WTC11 (cell line): ENCODE measurements at regions not wholly inside any gene's neighbourhood (a gene's known extent, or its start where the extent isn't known, plus 50 kb on each side); places are given as distances from the start of the nearest gene placed in this dataset.

Experiments used
- ATAC-seq: fragments of 200-7000 bp; cut with Tn5 transposase; 2 replicates; pipeline ENCODE4 v1.10.0; 2021; ENCODE audit warnings: mild to moderate bottlenecking, moderate library complexity
- CTCF ChIA-PET: fragments of 300-600 bp; sonication (Branson Sonifier 250); formaldehyde crosslinking; loops from one replicate; lab custom pipeline; 2021; ENCODE audit warnings: antibody characterized with exemption; lab: Charles Lee
- POLR2A ChIA-PET: fragments of 350-600 bp; sonication (Branson Sonifier 250); formaldehyde crosslinking; loops from one replicate; lab custom pipeline; 2021; ENCODE audit warnings: antibody characterized with exemption; lab: Charles Lee
- DNase-seq: peaks from one replicate; pipeline ENCODE4 v3.0.0; 2021; ENCODE audit warnings: low spot score
- H3K27ac Mint-ChIP-seq: 2 replicates; pipeline ENCODE4 v1.8.0; 2021; ENCODE audit warnings: mixed read lengths
- H3K27me3 Mint-ChIP-seq: 2 replicates; pipeline ENCODE4 v1.8.0; 2021; ENCODE audit warnings: low read depth, mild to moderate bottlenecking, moderate library complexity, mixed read lengths
- H3K36me3 Mint-ChIP-seq: 2 replicates; pipeline ENCODE4 v1.8.0; 2021; ENCODE audit warnings: mixed read lengths
- H3K4me1 Mint-ChIP-seq: 2 replicates; pipeline ENCODE4 v1.8.0; 2022; ENCODE audit warnings: mixed read lengths
- H3K4me3 Mint-ChIP-seq: 2 replicates; pipeline ENCODE4 v1.8.0; 2021; ENCODE audit warnings: mild to moderate bottlenecking, moderate library complexity, mixed read lengths
- H3K9me3 Mint-ChIP-seq: 2 replicates; pipeline ENCODE4 v1.8.0; 2021; ENCODE audit warnings: mixed read lengths
- ESRRA ChIP-seq: sonication (generic); formaldehyde crosslinking; IDR thresholded peaks from 2 replicates; pipeline ENCODE4 v1.8.1; 2022; ENCODE audit warnings: mild to moderate bottlenecking, missing genetic modification reagents, borderline replicate concordance
- IRF2 ChIP-seq: sonication (generic); formaldehyde crosslinking; IDR thresholded peaks from 2 replicates; pipeline ENCODE4 v1.8.0; 2022; ENCODE audit warnings: low read depth, missing genetic modification reagents, borderline replicate concordance
- NR1H2 ChIP-seq: sonication (generic); formaldehyde crosslinking; IDR thresholded peaks from 2 replicates; pipeline ENCODE4 v1.9.0; 2021; ENCODE audit warnings: mild to moderate bottlenecking, moderate library complexity, missing genetic modification reagents
- SMAD4 ChIP-seq: sonication (generic); formaldehyde crosslinking; IDR thresholded peaks from 2 replicates; pipeline ENCODE4 v1.8.0; 2022; ENCODE audit warnings: mild to moderate bottlenecking, missing genetic modification reagents
- TP53 ChIP-seq: sonication (generic); formaldehyde crosslinking; IDR thresholded peaks from 2 replicates; pipeline ENCODE4 v1.8.1; 2023; ENCODE audit warnings: mild to moderate bottlenecking, missing genetic modification reagents
- ZNF317 ChIP-seq: sonication (generic); formaldehyde crosslinking; IDR thresholded peaks from 2 replicates; pipeline ENCODE4 v1.8.1; 2023; ENCODE audit warnings: low read depth, mild to moderate bottlenecking, moderate library complexity, missing genetic modification reagents, borderline replicate concordance
- TF ChIP-seq, protein P1 (sequence below): sonication (generic); formaldehyde crosslinking; IDR thresholded peaks from 2 replicates; pipeline ENCODE4 v1.8.1; 2023; ENCODE audit warnings: mild to moderate bottlenecking, missing genetic modification reagents, borderline replicate concordance
- TF ChIP-seq, protein P2 (sequence below): sonication (generic); formaldehyde crosslinking; IDR thresholded peaks from 2 replicates; pipeline ENCODE4 v1.8.0; 2022; ENCODE audit warnings: mild to moderate bottlenecking, missing genetic modification reagents
- TF ChIP-seq, protein P3 (sequence below): sonication (generic); formaldehyde crosslinking; IDR thresholded peaks from 2 replicates; pipeline ENCODE4 v1.8.0; 2023; ENCODE audit warnings: missing genetic modification reagents, mild to moderate bottlenecking, borderline replicate concordance
- TF ChIP-seq, protein P4 (sequence below): fragments of 250-450 bp; sonication (Bioruptor Pico); IDR thresholded peaks from 2 replicates; pipeline ENCODE4 v1.9.0; 2021; ENCODE audit warnings: mild to moderate bottlenecking
- TF ChIP-seq, protein P5 (sequence below): sonication (generic); formaldehyde crosslinking; conservative IDR thresholded peaks from 2 replicates; pipeline ENCODE4 v1.8.1; 2023; ENCODE audit warnings: mild to moderate bottlenecking, low read depth, missing genetic modification reagents, moderate library complexity
- TF ChIP-seq, protein P6 (sequence below): sonication (generic); formaldehyde crosslinking; IDR thresholded peaks from 2 replicates; pipeline ENCODE4 v1.8.1; 2023; ENCODE audit warnings: mild to moderate bottlenecking, missing genetic modification reagents, moderate library complexity
- TF ChIP-seq, protein P7 (sequence below): fragments of 250-450 bp; sonication (Bioruptor Pico); IDR thresholded peaks from 2 replicates; pipeline ENCODE4 v1.9.0; 2021; ENCODE audit warnings: moderate library complexity, mild to moderate bottlenecking, inconsistent platforms, borderline replicate concordance
- TF ChIP-seq, protein P8 (sequence below): sonication (generic); formaldehyde crosslinking; IDR thresholded peaks from 2 replicates; pipeline ENCODE4 v1.8.1; 2023; ENCODE audit warnings: mild to moderate bottlenecking, moderate library complexity, missing genetic modification reagents

DNA sequence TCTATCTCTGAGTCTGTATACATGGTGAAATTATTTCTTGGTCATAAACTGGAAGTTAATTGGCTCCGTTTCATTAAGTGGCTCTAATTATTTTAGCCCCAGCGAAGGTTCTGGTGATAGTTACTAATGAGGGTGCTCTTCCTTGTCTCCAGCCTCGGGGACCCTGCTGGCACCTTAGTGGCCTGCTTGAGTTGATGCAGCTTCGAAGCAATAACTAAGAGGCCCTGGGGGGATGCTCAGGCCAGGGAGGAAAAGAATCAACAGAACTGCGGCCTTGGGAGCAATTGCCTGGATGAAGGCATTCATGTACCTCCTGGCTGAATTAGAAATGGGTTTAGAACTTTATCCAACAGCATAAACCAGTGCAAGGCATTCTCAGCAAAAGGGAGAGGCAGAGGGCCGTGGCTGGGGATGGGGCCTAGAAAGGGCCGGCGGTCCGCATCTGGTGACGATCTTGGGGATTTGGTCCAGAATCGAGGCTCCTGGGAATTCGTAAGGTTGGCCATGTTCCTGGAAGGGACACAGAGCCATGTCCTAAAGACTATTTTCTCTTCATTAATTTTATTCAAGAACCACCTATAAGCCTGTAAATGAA lies 100.0 kb upstream of the AJAP1 start:
- DNase-seq = no peak
- CTCF ChIA-PET = no interaction called here
- TF ChIP-seq, protein P1, sequence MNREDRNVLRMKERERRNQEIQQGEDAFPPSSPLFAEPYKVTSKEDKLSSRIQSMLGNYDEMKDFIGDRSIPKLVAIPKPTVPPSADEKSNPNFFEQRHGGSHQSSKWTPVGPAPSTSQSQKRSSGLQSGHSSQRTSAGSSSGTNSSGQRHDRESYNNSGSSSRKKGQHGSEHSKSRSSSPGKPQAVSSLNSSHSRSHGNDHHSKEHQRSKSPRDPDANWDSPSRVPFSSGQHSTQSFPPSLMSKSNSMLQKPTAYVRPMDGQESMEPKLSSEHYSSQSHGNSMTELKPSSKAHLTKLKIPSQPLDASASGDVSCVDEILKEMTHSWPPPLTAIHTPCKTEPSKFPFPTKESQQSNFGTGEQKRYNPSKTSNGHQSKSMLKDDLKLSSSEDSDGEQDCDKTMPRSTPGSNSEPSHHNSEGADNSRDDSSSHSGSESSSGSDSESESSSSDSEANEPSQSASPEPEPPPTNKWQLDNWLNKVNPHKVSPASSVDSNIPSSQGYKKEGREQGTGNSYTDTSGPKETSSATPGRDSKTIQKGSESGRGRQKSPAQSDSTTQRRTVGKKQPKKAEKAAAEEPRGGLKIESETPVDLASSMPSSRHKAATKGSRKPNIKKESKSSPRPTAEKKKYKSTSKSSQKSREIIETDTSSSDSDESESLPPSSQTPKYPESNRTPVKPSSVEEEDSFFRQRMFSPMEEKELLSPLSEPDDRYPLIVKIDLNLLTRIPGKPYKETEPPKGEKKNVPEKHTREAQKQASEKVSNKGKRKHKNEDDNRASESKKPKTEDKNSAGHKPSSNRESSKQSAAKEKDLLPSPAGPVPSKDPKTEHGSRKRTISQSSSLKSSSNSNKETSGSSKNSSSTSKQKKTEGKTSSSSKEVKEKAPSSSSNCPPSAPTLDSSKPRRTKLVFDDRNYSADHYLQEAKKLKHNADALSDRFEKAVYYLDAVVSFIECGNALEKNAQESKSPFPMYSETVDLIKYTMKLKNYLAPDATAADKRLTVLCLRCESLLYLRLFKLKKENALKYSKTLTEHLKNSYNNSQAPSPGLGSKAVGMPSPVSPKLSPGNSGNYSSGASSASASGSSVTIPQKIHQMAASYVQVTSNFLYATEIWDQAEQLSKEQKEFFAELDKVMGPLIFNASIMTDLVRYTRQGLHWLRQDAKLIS (CRISPR knock-in tag) = no peak
- TF ChIP-seq, protein P2, sequence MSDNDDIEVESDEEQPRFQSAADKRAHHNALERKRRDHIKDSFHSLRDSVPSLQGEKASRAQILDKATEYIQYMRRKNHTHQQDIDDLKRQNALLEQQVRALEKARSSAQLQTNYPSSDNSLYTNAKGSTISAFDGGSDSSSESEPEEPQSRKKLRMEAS = no peak
- TF ChIP-seq, protein P3, sequence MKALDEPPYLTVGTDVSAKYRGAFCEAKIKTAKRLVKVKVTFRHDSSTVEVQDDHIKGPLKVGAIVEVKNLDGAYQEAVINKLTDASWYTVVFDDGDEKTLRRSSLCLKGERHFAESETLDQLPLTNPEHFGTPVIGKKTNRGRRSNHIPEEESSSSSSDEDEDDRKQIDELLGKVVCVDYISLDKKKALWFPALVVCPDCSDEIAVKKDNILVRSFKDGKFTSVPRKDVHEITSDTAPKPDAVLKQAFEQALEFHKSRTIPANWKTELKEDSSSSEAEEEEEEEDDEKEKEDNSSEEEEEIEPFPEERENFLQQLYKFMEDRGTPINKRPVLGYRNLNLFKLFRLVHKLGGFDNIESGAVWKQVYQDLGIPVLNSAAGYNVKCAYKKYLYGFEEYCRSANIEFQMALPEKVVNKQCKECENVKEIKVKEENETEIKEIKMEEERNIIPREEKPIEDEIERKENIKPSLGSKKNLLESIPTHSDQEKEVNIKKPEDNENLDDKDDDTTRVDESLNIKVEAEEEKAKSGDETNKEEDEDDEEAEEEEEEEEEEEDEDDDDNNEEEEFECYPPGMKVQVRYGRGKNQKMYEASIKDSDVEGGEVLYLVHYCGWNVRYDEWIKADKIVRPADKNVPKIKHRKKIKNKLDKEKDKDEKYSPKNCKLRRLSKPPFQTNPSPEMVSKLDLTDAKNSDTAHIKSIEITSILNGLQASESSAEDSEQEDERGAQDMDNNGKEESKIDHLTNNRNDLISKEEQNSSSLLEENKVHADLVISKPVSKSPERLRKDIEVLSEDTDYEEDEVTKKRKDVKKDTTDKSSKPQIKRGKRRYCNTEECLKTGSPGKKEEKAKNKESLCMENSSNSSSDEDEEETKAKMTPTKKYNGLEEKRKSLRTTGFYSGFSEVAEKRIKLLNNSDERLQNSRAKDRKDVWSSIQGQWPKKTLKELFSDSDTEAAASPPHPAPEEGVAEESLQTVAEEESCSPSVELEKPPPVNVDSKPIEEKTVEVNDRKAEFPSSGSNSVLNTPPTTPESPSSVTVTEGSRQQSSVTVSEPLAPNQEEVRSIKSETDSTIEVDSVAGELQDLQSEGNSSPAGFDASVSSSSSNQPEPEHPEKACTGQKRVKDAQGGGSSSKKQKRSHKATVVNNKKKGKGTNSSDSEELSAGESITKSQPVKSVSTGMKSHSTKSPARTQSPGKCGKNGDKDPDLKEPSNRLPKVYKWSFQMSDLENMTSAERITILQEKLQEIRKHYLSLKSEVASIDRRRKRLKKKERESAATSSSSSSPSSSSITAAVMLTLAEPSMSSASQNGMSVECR (CRISPR knock-in tag) = no peak
- TF ChIP-seq IRF2 (CRISPR knock-in tag) = no peak
- TF ChIP-seq, protein P4, sequence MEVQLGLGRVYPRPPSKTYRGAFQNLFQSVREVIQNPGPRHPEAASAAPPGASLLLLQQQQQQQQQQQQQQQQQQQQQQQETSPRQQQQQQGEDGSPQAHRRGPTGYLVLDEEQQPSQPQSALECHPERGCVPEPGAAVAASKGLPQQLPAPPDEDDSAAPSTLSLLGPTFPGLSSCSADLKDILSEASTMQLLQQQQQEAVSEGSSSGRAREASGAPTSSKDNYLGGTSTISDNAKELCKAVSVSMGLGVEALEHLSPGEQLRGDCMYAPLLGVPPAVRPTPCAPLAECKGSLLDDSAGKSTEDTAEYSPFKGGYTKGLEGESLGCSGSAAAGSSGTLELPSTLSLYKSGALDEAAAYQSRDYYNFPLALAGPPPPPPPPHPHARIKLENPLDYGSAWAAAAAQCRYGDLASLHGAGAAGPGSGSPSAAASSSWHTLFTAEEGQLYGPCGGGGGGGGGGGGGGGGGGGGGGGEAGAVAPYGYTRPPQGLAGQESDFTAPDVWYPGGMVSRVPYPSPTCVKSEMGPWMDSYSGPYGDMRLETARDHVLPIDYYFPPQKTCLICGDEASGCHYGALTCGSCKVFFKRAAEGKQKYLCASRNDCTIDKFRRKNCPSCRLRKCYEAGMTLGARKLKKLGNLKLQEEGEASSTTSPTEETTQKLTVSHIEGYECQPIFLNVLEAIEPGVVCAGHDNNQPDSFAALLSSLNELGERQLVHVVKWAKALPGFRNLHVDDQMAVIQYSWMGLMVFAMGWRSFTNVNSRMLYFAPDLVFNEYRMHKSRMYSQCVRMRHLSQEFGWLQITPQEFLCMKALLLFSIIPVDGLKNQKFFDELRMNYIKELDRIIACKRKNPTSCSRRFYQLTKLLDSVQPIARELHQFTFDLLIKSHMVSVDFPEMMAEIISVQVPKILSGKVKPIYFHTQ = no peak
- no peak for TF ChIP-seq SMAD4 (CRISPR knock-in tag)
- TF ChIP-seq, protein P5, sequence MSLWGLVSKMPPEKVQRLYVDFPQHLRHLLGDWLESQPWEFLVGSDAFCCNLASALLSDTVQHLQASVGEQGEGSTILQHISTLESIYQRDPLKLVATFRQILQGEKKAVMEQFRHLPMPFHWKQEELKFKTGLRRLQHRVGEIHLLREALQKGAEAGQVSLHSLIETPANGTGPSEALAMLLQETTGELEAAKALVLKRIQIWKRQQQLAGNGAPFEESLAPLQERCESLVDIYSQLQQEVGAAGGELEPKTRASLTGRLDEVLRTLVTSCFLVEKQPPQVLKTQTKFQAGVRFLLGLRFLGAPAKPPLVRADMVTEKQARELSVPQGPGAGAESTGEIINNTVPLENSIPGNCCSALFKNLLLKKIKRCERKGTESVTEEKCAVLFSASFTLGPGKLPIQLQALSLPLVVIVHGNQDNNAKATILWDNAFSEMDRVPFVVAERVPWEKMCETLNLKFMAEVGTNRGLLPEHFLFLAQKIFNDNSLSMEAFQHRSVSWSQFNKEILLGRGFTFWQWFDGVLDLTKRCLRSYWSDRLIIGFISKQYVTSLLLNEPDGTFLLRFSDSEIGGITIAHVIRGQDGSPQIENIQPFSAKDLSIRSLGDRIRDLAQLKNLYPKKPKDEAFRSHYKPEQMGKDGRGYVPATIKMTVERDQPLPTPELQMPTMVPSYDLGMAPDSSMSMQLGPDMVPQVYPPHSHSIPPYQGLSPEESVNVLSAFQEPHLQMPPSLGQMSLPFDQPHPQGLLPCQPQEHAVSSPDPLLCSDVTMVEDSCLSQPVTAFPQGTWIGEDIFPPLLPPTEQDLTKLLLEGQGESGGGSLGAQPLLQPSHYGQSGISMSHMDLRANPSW (CRISPR knock-in tag) = no peak
- TF ChIP-seq NR1H2 = no peak
- no peak for TF ChIP-seq ESRRA (CRISPR knock-in tag)
- TF ChIP-seq, protein P6, sequence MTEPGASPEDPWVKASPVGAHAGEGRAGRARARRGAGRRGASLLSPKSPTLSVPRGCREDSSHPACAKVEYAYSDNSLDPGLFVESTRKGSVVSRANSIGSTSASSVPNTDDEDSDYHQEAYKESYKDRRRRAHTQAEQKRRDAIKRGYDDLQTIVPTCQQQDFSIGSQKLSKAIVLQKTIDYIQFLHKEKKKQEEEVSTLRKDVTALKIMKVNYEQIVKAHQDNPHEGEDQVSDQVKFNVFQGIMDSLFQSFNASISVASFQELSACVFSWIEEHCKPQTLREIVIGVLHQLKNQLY (CRISPR knock-in tag) = no peak
- TF ChIP-seq, protein P7, sequence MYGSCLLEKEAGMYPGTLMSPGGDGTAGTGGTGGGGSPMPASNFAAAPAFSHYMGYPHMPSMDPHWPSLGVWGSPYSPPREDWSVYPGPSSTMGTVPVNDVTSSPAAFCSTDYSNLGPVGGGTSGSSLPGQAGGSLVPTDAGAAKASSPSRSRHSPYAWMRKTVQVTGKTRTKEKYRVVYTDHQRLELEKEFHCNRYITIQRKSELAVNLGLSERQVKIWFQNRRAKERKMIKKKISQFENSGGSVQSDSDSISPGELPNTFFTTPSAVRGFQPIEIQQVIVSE = no peak
- TF ChIP-seq ZNF317 (CRISPR knock-in tag) = no peak
- no peak for TF ChIP-seq TP53 (CRISPR knock-in tag)
- TF ChIP-seq, protein P8, sequence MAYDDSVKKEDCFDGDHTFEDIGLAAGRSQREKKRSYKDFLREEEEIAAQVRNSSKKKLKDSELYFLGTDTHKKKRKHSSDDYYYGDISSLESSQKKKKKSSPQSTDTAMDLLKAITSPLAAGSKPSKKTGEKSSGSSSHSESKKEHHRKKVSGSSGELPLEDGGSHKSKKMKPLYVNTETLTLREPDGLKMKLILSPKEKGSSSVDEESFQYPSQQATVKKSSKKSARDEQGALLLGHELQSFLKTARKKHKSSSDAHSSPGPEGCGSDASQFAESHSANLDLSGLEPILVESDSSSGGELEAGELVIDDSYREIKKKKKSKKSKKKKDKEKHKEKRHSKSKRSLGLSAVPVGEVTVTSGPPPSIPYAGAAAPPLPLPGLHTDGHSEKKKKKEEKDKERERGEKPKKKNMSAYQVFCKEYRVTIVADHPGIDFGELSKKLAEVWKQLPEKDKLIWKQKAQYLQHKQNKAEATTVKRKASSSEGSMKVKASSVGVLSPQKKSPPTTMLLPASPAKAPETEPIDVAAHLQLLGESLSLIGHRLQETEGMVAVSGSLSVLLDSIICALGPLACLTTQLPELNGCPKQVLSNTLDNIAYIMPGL (CRISPR knock-in tag) = no peak
- TF ChIP-seq, all 79 proteins: peak for 0
- POLR2A ChIA-PET = no interaction called here
- Mint-ChIP-seq H3K9me3 (peaks cover 92% of the 10 kb centered on the region), H3K27me3 (peaks cover 20% of the 10 kb centered on the region), H3K36me3 (peaks cover 85% of the 10 kb centered on the region), H3K4me1 (no peaks in the 10 kb centered on the region), H3K4me3 (no peak overlapping the region), H3K27ac (no peak overlapping the region)
- no peak for ATAC-seq
